ENCODE measurements at regions not wholly inside any gene's neighbourhood (a gene's known extent, or its start where the extent isn't known, plus 50 kb on each side); places are given as distances from the start of the nearest gene placed in this dataset.

DNA sequence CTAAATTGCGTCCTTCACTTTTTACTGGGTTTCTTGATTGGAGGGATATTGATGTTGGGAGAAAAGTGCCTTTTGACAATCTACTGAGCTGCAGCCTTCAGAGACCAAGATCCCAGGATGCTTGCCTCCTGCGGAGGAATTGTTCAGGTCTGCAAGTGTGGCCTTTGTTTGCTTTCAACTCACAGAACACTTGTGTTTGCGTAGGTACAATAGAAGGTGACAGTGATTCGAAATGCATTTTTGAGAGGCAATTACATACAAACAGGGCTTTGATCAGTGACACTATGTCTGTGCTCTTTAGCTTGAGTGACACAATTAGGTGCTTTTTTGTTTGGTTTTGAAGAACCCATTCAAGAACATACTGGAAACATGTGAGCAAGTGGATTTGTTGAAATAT lies 600.6 kb downstream of the QKI start:
- no peak for TF ChIP-seq POLR2AphosphoS5 (IDR thresholded peaks at IDR 0.05)
- TF ChIP-seq, protein P1, sequence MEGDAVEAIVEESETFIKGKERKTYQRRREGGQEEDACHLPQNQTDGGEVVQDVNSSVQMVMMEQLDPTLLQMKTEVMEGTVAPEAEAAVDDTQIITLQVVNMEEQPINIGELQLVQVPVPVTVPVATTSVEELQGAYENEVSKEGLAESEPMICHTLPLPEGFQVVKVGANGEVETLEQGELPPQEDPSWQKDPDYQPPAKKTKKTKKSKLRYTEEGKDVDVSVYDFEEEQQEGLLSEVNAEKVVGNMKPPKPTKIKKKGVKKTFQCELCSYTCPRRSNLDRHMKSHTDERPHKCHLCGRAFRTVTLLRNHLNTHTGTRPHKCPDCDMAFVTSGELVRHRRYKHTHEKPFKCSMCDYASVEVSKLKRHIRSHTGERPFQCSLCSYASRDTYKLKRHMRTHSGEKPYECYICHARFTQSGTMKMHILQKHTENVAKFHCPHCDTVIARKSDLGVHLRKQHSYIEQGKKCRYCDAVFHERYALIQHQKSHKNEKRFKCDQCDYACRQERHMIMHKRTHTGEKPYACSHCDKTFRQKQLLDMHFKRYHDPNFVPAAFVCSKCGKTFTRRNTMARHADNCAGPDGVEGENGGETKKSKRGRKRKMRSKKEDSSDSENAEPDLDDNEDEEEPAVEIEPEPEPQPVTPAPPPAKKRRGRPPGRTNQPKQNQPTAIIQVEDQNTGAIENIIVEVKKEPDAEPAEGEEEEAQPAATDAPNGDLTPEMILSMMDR (IDR thresholded peaks at IDR 0.05) = no peak
